ENCODE measurements at regions not wholly inside any gene's neighbourhood (a gene's known extent, or its start where the extent isn't known, plus 50 kb on each side); places are given as distances from the start of the nearest gene placed in this dataset.

- TF ChIP-seq, protein P1, sequence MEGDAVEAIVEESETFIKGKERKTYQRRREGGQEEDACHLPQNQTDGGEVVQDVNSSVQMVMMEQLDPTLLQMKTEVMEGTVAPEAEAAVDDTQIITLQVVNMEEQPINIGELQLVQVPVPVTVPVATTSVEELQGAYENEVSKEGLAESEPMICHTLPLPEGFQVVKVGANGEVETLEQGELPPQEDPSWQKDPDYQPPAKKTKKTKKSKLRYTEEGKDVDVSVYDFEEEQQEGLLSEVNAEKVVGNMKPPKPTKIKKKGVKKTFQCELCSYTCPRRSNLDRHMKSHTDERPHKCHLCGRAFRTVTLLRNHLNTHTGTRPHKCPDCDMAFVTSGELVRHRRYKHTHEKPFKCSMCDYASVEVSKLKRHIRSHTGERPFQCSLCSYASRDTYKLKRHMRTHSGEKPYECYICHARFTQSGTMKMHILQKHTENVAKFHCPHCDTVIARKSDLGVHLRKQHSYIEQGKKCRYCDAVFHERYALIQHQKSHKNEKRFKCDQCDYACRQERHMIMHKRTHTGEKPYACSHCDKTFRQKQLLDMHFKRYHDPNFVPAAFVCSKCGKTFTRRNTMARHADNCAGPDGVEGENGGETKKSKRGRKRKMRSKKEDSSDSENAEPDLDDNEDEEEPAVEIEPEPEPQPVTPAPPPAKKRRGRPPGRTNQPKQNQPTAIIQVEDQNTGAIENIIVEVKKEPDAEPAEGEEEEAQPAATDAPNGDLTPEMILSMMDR (IDR thresholded peaks at IDR 0.05): no peak
- no peak for TF ChIP-seq POLR2A (IDR thresholded peaks at IDR 0.05)
These were observed 246.8 kb downstream of the LMO4 start for GRCh38 chr1:87575528-87575927.

All from testis (tissue), 2 donors.